H9 (cell line): ENCODE measurements at regions not wholly inside any gene's neighbourhood (a gene's known extent, or its start where the extent isn't known, plus 50 kb on each side); places are given as distances from the start of the nearest gene placed in this dataset.

Experiments used
- DNase-seq: peaks from one replicate; pipeline ENCODE4 v3.0.0-alpha.2; 2017
- H2AFZ ChIP-seq: one replicate; pipeline ENCODE4 v1.6.1; 2013; ENCODE audit warnings: mild to moderate bottlenecking, low read length, control low read depth, moderate library complexity
- H2AK5ac ChIP-seq: 2 replicates; pipeline ENCODE4 v1.6.1; 2013; ENCODE audit warnings: low read length, control low read depth, mixed read lengths; ENCODE audit not compliant: insufficient read length
- H2BK120ac ChIP-seq: one replicate; pipeline ENCODE4 v1.6.1; 2013; ENCODE audit warnings: low read depth, mild to moderate bottlenecking, low read length, control low read depth, inconsistent platforms; ENCODE audit not compliant: poor library complexity, severe bottlenecking
- H2BK12ac ChIP-seq: 2 replicates; pipeline ENCODE4 v1.6.1; 2013; ENCODE audit warnings: low read length, control low read depth, mixed read lengths, low read depth; ENCODE audit not compliant: insufficient read length
- H2BK15ac ChIP-seq: 2 replicates; pipeline ENCODE4 v1.6.1; 2013; ENCODE audit warnings: low read depth, low read length, control low read depth
- H2BK20ac ChIP-seq: one replicate; pipeline ENCODE4 v1.6.1; 2013; ENCODE audit warnings: low read depth, mild to moderate bottlenecking, low read length, control low read depth, inconsistent platforms; ENCODE audit not compliant: poor library complexity, severe bottlenecking
- H2BK5ac ChIP-seq: 2 replicates; pipeline ENCODE4 v1.6.1; 2013; ENCODE audit warnings: low read length, control low read depth, mixed read lengths; ENCODE audit not compliant: insufficient read length
- H3K14ac ChIP-seq: 2 replicates; pipeline ENCODE4 v1.6.1; 2013; ENCODE audit warnings: low read length, control low read depth; ENCODE audit not compliant: insufficient read depth
- H3K18ac ChIP-seq: 2 replicates; pipeline ENCODE4 v1.6.1; 2013; ENCODE audit warnings: low read depth, mild to moderate bottlenecking, mixed read lengths, low read length, control low read depth; ENCODE audit not compliant: insufficient read length
- H3K23ac ChIP-seq: 2 replicates; pipeline ENCODE4 v1.6.1; 2013; ENCODE audit warnings: low read length, control low read depth, mixed read lengths, low read depth; ENCODE audit not compliant: insufficient read length
- H3K23me2 ChIP-seq: 2 replicates; pipeline ENCODE4 v1.6.1; 2013; ENCODE audit warnings: low read depth, mild to moderate bottlenecking, mixed read lengths, low read length, control low read depth; ENCODE audit not compliant: insufficient read length, poor library complexity, severe bottlenecking
- H3K27ac ChIP-seq: 2 replicates; pipeline ENCODE4 v1.5.1; 2013; ENCODE audit warnings: low read length, control low read depth, mixed read lengths, low read depth; ENCODE audit not compliant: insufficient read length
- H3K27me3 ChIP-seq: 2 replicates; pipeline ENCODE4 v1.6.1; 2013; ENCODE audit warnings: low read length, control low read depth, inconsistent platforms; ENCODE audit not compliant: insufficient read depth
- H3K4ac ChIP-seq: 2 replicates; pipeline ENCODE4 v1.6.1; 2013; ENCODE audit warnings: low read depth, mild to moderate bottlenecking, control low read depth, inconsistent platforms, low read length, moderate library complexity
- H3K4me1 ChIP-seq: 2 replicates; pipeline ENCODE4 v1.6.1; 2013; ENCODE audit warnings: low read length, control low read depth, inconsistent platforms; ENCODE audit not compliant: insufficient read depth
- H3K4me2 ChIP-seq: 2 replicates; pipeline ENCODE4 v1.6.1; 2013; ENCODE audit warnings: low read length, control low read depth, mixed read lengths; ENCODE audit not compliant: insufficient read length, insufficient read depth
- H3K56ac ChIP-seq: 2 replicates; pipeline ENCODE4 v1.6.1; 2013; ENCODE audit warnings: low read depth, mild to moderate bottlenecking, mixed read lengths, low read length, control low read depth; ENCODE audit not compliant: insufficient read length
- H3K79me1 ChIP-seq: 2 replicates; pipeline ENCODE4 v1.6.1; 2013; ENCODE audit warnings: low read depth, mild to moderate bottlenecking, moderate library complexity, low read length, control low read depth, inconsistent platforms; ENCODE audit not compliant: insufficient read depth, poor library complexity, severe bottlenecking
- H3K79me2 ChIP-seq: 2 replicates; pipeline ENCODE4 v1.6.1; 2013; ENCODE audit warnings: low read length, control low read depth, inconsistent platforms; ENCODE audit not compliant: insufficient read depth
- H3K9ac ChIP-seq: 2 replicates; pipeline ENCODE4 v1.6.1; 2013; ENCODE audit warnings: low read length, control low read depth, mixed read lengths; ENCODE audit not compliant: insufficient read length; ENCODE audit errors: extremely low read depth
- H3K9me3 ChIP-seq: one replicate; pipeline ENCODE4 v1.6.1; 2013; ENCODE audit warnings: low read depth, low read length, inconsistent platforms; ENCODE audit not compliant: control insufficient read depth
- H3T11ph ChIP-seq: one replicate; pipeline ENCODE4 v1.6.1; 2013; ENCODE audit warnings: mild to moderate bottlenecking, low read length, control low read depth, inconsistent platforms
- H4K20me1 ChIP-seq: one replicate; pipeline ENCODE4 v1.6.1; 2013; ENCODE audit not compliant: control insufficient read depth, insufficient read length, insufficient read depth
- H4K5ac ChIP-seq: 2 replicates; pipeline ENCODE4 v1.6.1; 2013; ENCODE audit warnings: low read depth, mild to moderate bottlenecking, mixed read lengths, low read length, control low read depth; ENCODE audit not compliant: insufficient read length
- H4K8ac ChIP-seq: replicated peaks from 2 replicates; pipeline ENCODE4 v1.6.1; 2013; ENCODE audit warnings: low read length, control low read depth, mixed read lengths, low read depth; ENCODE audit not compliant: insufficient read length
- H4K91ac ChIP-seq: 2 replicates; pipeline ENCODE4 v1.6.1; 2013; ENCODE audit warnings: low read depth, mild to moderate bottlenecking, moderate library complexity, mixed read lengths, low read length, control low read depth; ENCODE audit not compliant: insufficient read length
- H3K27ac Mint-ChIP-seq, 3 experiments: 2 replicates in 2 of 3; 3 replicates in 1 of 3; pipeline ENCODE4 v1.8.0; 2020 to 2021; ENCODE audit warnings: mixed read lengths in 3 of 3, mild to moderate bottlenecking in 1 of 3, moderate library complexity in 1 of 3
- H3K27me3 Mint-ChIP-seq: 2 replicates; pipeline ENCODE4 v1.8.0; 2021; ENCODE audit warnings: low read depth, mild to moderate bottlenecking, moderate library complexity, mixed read lengths
- H3K36me3 Mint-ChIP-seq, 3 experiments: 2 replicates in 2 of 3; 3 replicates in 1 of 3; pipeline ENCODE4 v1.8.0; 2020 to 2021; ENCODE audit warnings: low read depth in 3 of 3, mixed read lengths in 3 of 3; ENCODE audit not compliant: insufficient read depth in 1 of 3
- H3K4me1 Mint-ChIP-seq, 2 experiments: 2 replicates each; pipeline ENCODE4 v1.8.0; 2020; ENCODE audit warnings: mixed read lengths in 2 of 2
- H3K4me3 Mint-ChIP-seq, 2 experiments: 2 replicates in 1 of 2; 3 replicates in 1 of 2; pipeline ENCODE4 v1.8.0; 2020 to 2021; ENCODE audit warnings: mild to moderate bottlenecking in 2 of 2, mixed read lengths in 2 of 2, moderate library complexity in 1 of 2
- H3K9me3 Mint-ChIP-seq, 2 experiments: 2 replicates in 1 of 2; 3 replicates in 1 of 2; pipeline ENCODE4 v1.8.0; 2020; ENCODE audit warnings: mild to moderate bottlenecking in 2 of 2, mixed read lengths in 2 of 2, moderate library complexity in 1 of 2
- CTCF ChIP-seq: fragments of 200-600 bp; sonication (generic); conservative IDR thresholded peaks from 3 replicates; pipeline ENCODE4 v1.8.0; 2021; ENCODE audit warnings: antibody characterized with exemption, mild to moderate bottlenecking
- WGBS: extraction: QIAGEN DNeasy Blood & Tissue Kit; methylation state at CpG from one replicate; pipeline ENCODE4 v1.1.7; 2013; ENCODE audit warnings: missing lambda C conversion rate, low lambda C conversion rate, mixed read lengths; ENCODE audit not compliant: insufficient read length; ENCODE audit errors: extremely low coverage; 5-methylcytosine and 5-hydroxymethylcytosine counted together

- Histone ChIP-seq H3K23me2 (no peaks in the 10 kb centered on the region), H2AFZ (no peak overlapping the region), H2BK12ac (no peak overlapping the region), H3K56ac (no peak overlapping the region), H3K18ac (no peak overlapping the region), H3K79me1 (no peaks in the 10 kb centered on the region), H3K9me3 (no peaks in the 10 kb centered on the region), H4K8ac (no peak overlapping the region), H3K79me2 (no peaks in the 10 kb centered on the region), H4K5ac (no peak overlapping the region), H4K91ac (no peak overlapping the region), H3T11ph (no peak overlapping the region), H3K4ac (no peak overlapping the region), H2AK5ac (no peak overlapping the region), H2BK5ac (no peak overlapping the region), H3K4me2 (no peak overlapping the region), H3K27ac (no peak overlapping the region), H2BK20ac (no peak overlapping the region), H4K20me1 (no peaks in the 10 kb centered on the region), H3K23ac (no peak overlapping the region), H3K14ac (no peak overlapping the region), H3K4me1 (peaks cover 3% of the 10 kb centered on the region; the same call in 1 of the 2 replicates), H2BK120ac (no peak overlapping the region), H3K9ac (no peak overlapping the region), H2BK15ac (no peak overlapping the region), H3K27me3 (no peaks in the 10 kb centered on the region)
- no peak for TF ChIP-seq CTCF
- Mint-ChIP-seq H3K4me1 (peaks cover 22 to 23% of the 10 kb centered on the region in 2 experiments), H3K36me3 (peaks cover 0 to 6% (median 0%) of the 10 kb centered on the region in 3 experiments; a peak in 1 of 7 replicates), H3K9me3 (peaks cover 3 to 6% of the 10 kb centered on the region in 2 experiments; a peak in 2 of 5 replicates), H3K27me3 (no peaks in the 10 kb centered on the region), H3K27ac (no peak overlapping the region), H3K4me3 (no peak overlapping the region)
- no peak for DNase-seq
- WGBS: no CpG with 5 or more reads among the region's 3 CpGs
These were observed 453.8 kb upstream of the POU3F2 start for GRCh38 chr6:98380589-98380988.
